HG03108 (cell line): ENCODE measurements at regions not wholly inside any gene's neighbourhood (a gene's known extent, or its start where the extent isn't known, plus 50 kb on each side); places are given as distances from the start of the nearest gene placed in this dataset.

Experiments
- ATAC-seq: cut with Tn5 transposase; IDR thresholded peaks from one replicate; pipeline ENCODE4 v1.9.1; 2021; ENCODE audit warnings: moderate library complexity; ENCODE audit not compliant: unreplicated experiment

- no peak for ATAC-seq
These were observed 682.5 kb upstream of the CCDC179 start for GRCh38 chr11:23542816-23543215.

GRCh38 chr11:23543651-23544222, 683.5 kb upstream of the CCDC179 start:
- ATAC-seq = no peak

- no peak for ATAC-seq
These were observed 691.4 kb upstream of the CCDC179 start for GRCh38 chr11:23551706-23552105.

- no peak for ATAC-seq
These were observed 693.7 kb upstream of the CCDC179 start for GRCh38 chr11:23554002-23554401.

GRCh38 chr11:23555085-23555484, 694.8 kb upstream of the CCDC179 start:
- no peak for ATAC-seq

- ATAC-seq = no peak
These were observed 696.0 kb upstream of the CCDC179 start for GRCh38 chr11:23556163-23556750.

GRCh38 chr11:23563591-23563990, 703.3 kb upstream of the CCDC179 start:
- no peak for ATAC-seq

- no peak for ATAC-seq
These were observed 704.1 kb upstream of the CCDC179 start for GRCh38 chr11:23564370-23564769.

GRCh38 chr11:23569134-23569533, 708.9 kb upstream of the CCDC179 start:
- no peak for ATAC-seq

- no peak for ATAC-seq
These were observed 709.3 kb upstream of the CCDC179 start for GRCh38 chr11:23569547-23569946.

- ATAC-seq = no peak
These were observed 710.6 kb upstream of the CCDC179 start for GRCh38 chr11:23570828-23571227.

- ATAC-seq = no peak
These were observed 713.2 kb upstream of the CCDC179 start for GRCh38 chr11:23573429-23573828.

GRCh38 chr11:23574149-23574548, 713.9 kb upstream of the CCDC179 start:
- ATAC-seq = no peak

- ATAC-seq = no peak
These were observed 717.0 kb upstream of the CCDC179 start for GRCh38 chr11:23577296-23577695.

- no peak for ATAC-seq
These were observed 725.3 kb upstream of the CCDC179 start for GRCh38 chr11:23585416-23586104.

GRCh38 chr11:23586173-23586572, 725.9 kb upstream of the CCDC179 start:
- no peak for ATAC-seq

GRCh38 chr11:23590596-23591308, 730.5 kb upstream of the CCDC179 start:
- ATAC-seq = no peak

GRCh38 chr11:23594755-23595154, 734.5 kb upstream of the CCDC179 start:
- no peak for ATAC-seq

- ATAC-seq = no peak
These were observed 744.7 kb upstream of the CCDC179 start for GRCh38 chr11:23604966-23605365.

GRCh38 chr11:23606191-23606590, 745.9 kb upstream of the CCDC179 start:
- ATAC-seq = no peak

- ATAC-seq = no peak
These were observed 751.5 kb upstream of the CCDC179 start for GRCh38 chr11:23611726-23612125.

- ATAC-seq = no peak
These were observed 760.3 kb upstream of the CCDC179 start for GRCh38 chr11:23620617-23621016.
